ENCODE measurements at regions not wholly inside any gene's neighbourhood (a gene's known extent, or its start where the extent isn't known, plus 50 kb on each side); places are given as distances from the start of the nearest gene placed in this dataset.

DNA sequence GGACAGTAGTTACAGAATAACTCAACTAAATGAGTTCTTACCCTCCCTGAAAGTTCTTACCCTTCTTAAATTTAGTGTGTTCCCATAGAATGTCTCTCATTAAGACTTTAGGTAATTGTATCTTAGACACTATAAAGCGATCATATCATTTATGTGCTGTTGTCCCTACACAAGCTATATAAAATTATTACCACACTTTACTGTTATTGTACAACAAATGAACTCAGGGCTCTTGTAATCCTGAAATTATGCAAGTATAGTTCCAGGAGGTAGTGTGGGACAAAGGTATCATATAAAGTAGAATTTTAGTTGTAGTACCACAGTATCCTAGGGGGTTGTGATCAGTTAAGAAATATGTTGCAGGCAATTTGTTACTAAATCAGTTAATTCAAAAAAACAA, 167.4 kb upstream of the CARMIL1 start:
- peaks cover 10% of the 10 kb centered on the region for H3K4me1 Mint-ChIP-seq (ENCODE audit: low read depth)
- ATAC-seq (ENCODE audit: poor library complexity) (no peak), DNase-seq (no peak)
- H3K9me3 ChIP-seq (ENCODE audit: control insufficient read depth in 1 of 2, insufficient read depth in 1 of 2, low read length in 2 of 2) = no peaks in the 10 kb centered on the region
- no peak overlapping the region for H3K4me3 ChIP-seq (ENCODE audit: low read length)
- ChIA-PET CTCF (no interaction called here), POLR2A (no interaction called here)
- peaks cover 88% of the 10 kb centered on the region for H3K36me3 Mint-ChIP-seq (ENCODE audit: low read depth)
- H3K27me3 Mint-ChIP-seq = no peaks in the 10 kb centered on the region
- H3K27ac Mint-ChIP-seq = no peak overlapping the region
- TF ChIP-seq, protein P1, sequence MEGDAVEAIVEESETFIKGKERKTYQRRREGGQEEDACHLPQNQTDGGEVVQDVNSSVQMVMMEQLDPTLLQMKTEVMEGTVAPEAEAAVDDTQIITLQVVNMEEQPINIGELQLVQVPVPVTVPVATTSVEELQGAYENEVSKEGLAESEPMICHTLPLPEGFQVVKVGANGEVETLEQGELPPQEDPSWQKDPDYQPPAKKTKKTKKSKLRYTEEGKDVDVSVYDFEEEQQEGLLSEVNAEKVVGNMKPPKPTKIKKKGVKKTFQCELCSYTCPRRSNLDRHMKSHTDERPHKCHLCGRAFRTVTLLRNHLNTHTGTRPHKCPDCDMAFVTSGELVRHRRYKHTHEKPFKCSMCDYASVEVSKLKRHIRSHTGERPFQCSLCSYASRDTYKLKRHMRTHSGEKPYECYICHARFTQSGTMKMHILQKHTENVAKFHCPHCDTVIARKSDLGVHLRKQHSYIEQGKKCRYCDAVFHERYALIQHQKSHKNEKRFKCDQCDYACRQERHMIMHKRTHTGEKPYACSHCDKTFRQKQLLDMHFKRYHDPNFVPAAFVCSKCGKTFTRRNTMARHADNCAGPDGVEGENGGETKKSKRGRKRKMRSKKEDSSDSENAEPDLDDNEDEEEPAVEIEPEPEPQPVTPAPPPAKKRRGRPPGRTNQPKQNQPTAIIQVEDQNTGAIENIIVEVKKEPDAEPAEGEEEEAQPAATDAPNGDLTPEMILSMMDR (IDR thresholded peaks at IDR 0.05) = no peak
- peaks cover 84% of the 10 kb centered on the region for H3K36me3 ChIP-seq (ENCODE audit: insufficient read depth, low read length)
- no peaks in the 10 kb centered on the region for H3K27me3 ChIP-seq (ENCODE audit: control insufficient read depth in 1 of 2, insufficient read depth in 2 of 2, low read length in 2 of 2)
- intact Hi-C loops (cut with DNase I, micrococcal nuclease) = no loop called here
- H3K9me3 Mint-ChIP-seq = no peaks in the 10 kb centered on the region
- H3K27ac ChIP-seq (ENCODE audit: low read depth in 1 of 2, low read length in 2 of 2) = no peak overlapping the region
- no peaks in the 10 kb centered on the region for H3K4me1 ChIP-seq (ENCODE audit: insufficient read depth, low read length)
- no peak overlapping the region for H3K4me3 Mint-ChIP-seq

DNA sequence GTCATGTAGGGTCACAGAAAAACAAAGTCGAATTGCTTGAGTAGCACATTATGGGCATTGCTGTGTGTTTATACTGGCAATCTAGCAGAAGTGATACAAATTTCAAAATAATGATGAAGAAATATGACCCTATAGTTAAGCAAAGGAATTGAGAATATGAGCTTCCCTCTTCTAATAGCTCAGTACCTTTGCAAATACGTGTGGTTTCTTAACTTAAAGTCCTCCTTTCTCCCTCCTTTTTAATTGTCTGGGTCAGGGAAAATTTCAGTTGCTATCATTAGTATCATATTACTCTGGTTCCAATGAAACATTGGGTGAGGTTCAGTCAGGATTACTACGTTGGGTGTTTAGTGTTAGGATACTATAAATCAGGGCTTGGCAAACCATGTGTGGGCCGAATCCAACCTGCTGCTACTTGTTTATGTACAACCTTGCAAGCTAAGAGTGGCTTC, 166.8 kb upstream of the CARMIL1 start:
- H3K36me3 Mint-ChIP-seq (ENCODE audit: low read depth) = peaks cover 83% of the 10 kb centered on the region
- H3K36me3 ChIP-seq (ENCODE audit: insufficient read depth, low read length) = peaks cover 79% of the 10 kb centered on the region
- intact Hi-C loops (cut with DNase I, micrococcal nuclease) = no loop called here

DNA sequence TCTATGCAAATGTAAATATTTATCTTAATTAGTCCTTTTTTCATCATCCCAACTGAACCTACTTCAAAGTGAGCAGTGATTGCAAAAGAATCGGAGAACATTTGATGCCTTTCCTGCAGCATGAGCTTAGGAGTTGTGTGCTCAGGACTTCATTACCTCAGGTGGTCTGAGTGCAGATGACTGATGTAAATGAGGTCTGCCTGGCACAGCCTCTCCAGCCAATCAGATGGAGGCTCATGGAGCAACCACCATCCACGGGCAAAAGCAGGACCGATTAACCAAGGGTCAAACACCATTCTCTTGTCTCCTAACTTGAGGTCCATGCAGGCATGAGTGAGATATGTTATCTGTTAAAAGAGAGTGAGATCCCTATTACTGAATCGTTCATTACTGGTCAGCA, 165.7 kb upstream of the CARMIL1 start:
- H3K27me3 Mint-ChIP-seq = no peaks in the 10 kb centered on the region
- ChIA-PET CTCF (no interaction called here), POLR2A (interaction anchor here (0.7 kb wide), 1 partner anchor 11 kb away, joined by 3 read pairs; no protein-coding TSS in a partner anchor)
- DNase-seq (no peak), ATAC-seq (ENCODE audit: poor library complexity) (no peak)
- Histone ChIP-seq H3K27me3 (ENCODE audit: control insufficient read depth in 1 of 2, insufficient read depth in 2 of 2, low read length in 2 of 2) (no peaks in the 10 kb centered on the region), H3K9me3 (ENCODE audit: control insufficient read depth in 1 of 2, insufficient read depth in 1 of 2, low read length in 2 of 2) (no peaks in the 10 kb centered on the region), H3K36me3 (ENCODE audit: insufficient read depth, low read length) (peaks cover 68% of the 10 kb centered on the region), H3K4me3 (ENCODE audit: low read length) (no peak overlapping the region), H3K27ac (ENCODE audit: low read depth in 1 of 2, low read length in 2 of 2) (no peak overlapping the region), H3K4me1 (ENCODE audit: insufficient read depth, low read length) (no peaks in the 10 kb centered on the region)
- H3K4me1 Mint-ChIP-seq (ENCODE audit: low read depth) = peaks cover 14% of the 10 kb centered on the region
- no peak overlapping the region for H3K27ac Mint-ChIP-seq
- TF ChIP-seq, protein P1 (IDR thresholded peaks at IDR 0.05) = no peak
- no peaks in the 10 kb centered on the region for H3K9me3 Mint-ChIP-seq
- intact Hi-C loops (cut with DNase I, micrococcal nuclease) = no loop called here
- H3K36me3 Mint-ChIP-seq (ENCODE audit: low read depth) = peaks cover 76% of the 10 kb centered on the region
- no peak overlapping the region for H3K4me3 Mint-ChIP-seq

More for the DNA sequence above, 166.8 kb upstream of the CARMIL1 start:
- H3K4me1 Mint-ChIP-seq (ENCODE audit: low read depth) = peaks cover 10% of the 10 kb centered on the region
- no peak overlapping the region for H3K27ac Mint-ChIP-seq
- Histone ChIP-seq H3K27ac (ENCODE audit: low read depth in 1 of 2, low read length in 2 of 2) (no peak overlapping the region), H3K4me3 (ENCODE audit: low read length) (no peak overlapping the region), H3K4me1 (ENCODE audit: insufficient read depth, low read length) (no peaks in the 10 kb centered on the region), H3K9me3 (ENCODE audit: control insufficient read depth in 1 of 2, insufficient read depth in 1 of 2, low read length in 2 of 2) (no peaks in the 10 kb centered on the region), H3K27me3 (ENCODE audit: control insufficient read depth in 1 of 2, insufficient read depth in 2 of 2, low read length in 2 of 2) (no peaks in the 10 kb centered on the region)
- no peak for DNase-seq
- no peak overlapping the region for H3K4me3 Mint-ChIP-seq
- TF ChIP-seq, protein P1 (IDR thresholded peaks at IDR 0.05) = no peak
- ATAC-seq (ENCODE audit: poor library complexity) = no peak
- no peaks in the 10 kb centered on the region for H3K9me3 Mint-ChIP-seq
- CTCF ChIA-PET = interaction anchor here (0.7 kb wide), 1 partner anchor 17 kb away, joined by 3 read pairs; no protein-coding TSS in a partner anchor
- POLR2A ChIA-PET = no interaction called here
- H3K27me3 Mint-ChIP-seq = no peaks in the 10 kb centered on the region

Data from CD4-positive, alpha-beta T cell (primary cell).